HepG2 (cell line): ENCODE measurements at regions not wholly inside any gene's neighbourhood (a gene's known extent, or its start where the extent isn't known, plus 50 kb on each side); places are given as distances from the start of the nearest gene placed in this dataset.

Experiments used
- ATAC-seq: fragments of 200-7000 bp; cut with Tn5 transposase; 3 replicates; pipeline ENCODE4 v1.9.1; 2020; ENCODE audit warnings: mild to moderate bottlenecking, moderate library complexity
- BruUV-seq: library from RNA; stranded (reverse); fragments of 400-500 nt; replicated peaks from 2 replicates; lab custom pipeline; 2021; lab: Mats Ljungman, UMichigan
- CTCF ChIA-PET: fragments of 300-600 bp; formaldehyde crosslinking; extraction: SDS; loops from one replicate; lab custom pipeline; 2021; ENCODE audit warnings: low total read pairs, inconsistent platforms, low intra/inter-chr PET ratio; lab: Yijun Ruan, JAX
- POLR2A ChIA-PET: fragments of 350-600 bp; sonication (Branson Sonifier 250); formaldehyde crosslinking; loops from one replicate; lab custom pipeline; 2020; ENCODE audit warnings: antibody characterized with exemption, inconsistent platforms; lab: Yijun Ruan, JAX
- DNase-seq: peaks from one replicate; pipeline ENCODE4 v3.0.0-alpha.2; 2015; ENCODE audit warnings: low spot score
- FAIRE-seq: peaks from 3 replicates; lab custom pipeline; 2011; peaks lifted over from hg19 to GRCh38; lab: Jason Lieb, UNC
- H2AFZ ChIP-seq: one replicate; pipeline ENCODE4 v1.6.1; 2011; ENCODE audit warnings: low read length, inconsistent platforms
- H3K27ac ChIP-seq: fragments of 300-600 bp; 3 replicates; pipeline ENCODE4 v1.8.0; 2011; ENCODE audit warnings: mixed run types, mild to moderate bottlenecking, mixed read lengths, low read length, inconsistent platforms; ENCODE audit not compliant: insufficient read depth; ENCODE audit errors: extremely low read length
- H3K27me3 ChIP-seq, 2 experiments: fragments of 200-600 bp in 1 of 2; 2 replicates in 1 of 2; 3 replicates in 1 of 2; pipeline versions ENCODE4 v1.6.0 to v1.8.0; 2011; ENCODE audit warnings: low read length in 2 of 2, mild to moderate bottlenecking in 2 of 2, moderate library complexity in 2 of 2, inconsistent platforms in 1 of 2; ENCODE audit not compliant: insufficient read depth in 2 of 2, control insufficient read depth in 1 of 2
- H3K36me3 ChIP-seq, 2 experiments: fragments of 200-600 bp in 1 of 2; replicated peaks in 1 of 2; 2 replicates in 1 of 2; 3 replicates in 1 of 2; pipeline versions ENCODE4 v1.5.1 to v1.8.0; 2011; ENCODE audit warnings: low read length in 2 of 2, inconsistent platforms in 1 of 2; ENCODE audit not compliant: insufficient read depth in 2 of 2, control insufficient read depth in 1 of 2
- H3K4me1 ChIP-seq: 2 replicates; pipeline ENCODE4 v1.5.1; 2012; ENCODE audit warnings: low read length, inconsistent platforms; ENCODE audit not compliant: insufficient read depth
- H3K4me2 ChIP-seq: 2 replicates; pipeline ENCODE4 v1.6.0; 2011; ENCODE audit warnings: low read depth, low read length, inconsistent platforms
- H3K4me3 ChIP-seq, 3 experiments: fragments of 200-600 bp in 1 of 3; sonication (generic), shearing (Covaris generic) in 1 of 3; replicated peaks in 1 of 3; 2 replicates each; pipeline ENCODE4 v1.5.1; 2011 to 2016; ENCODE audit warnings: low read length in 3 of 3, inconsistent platforms in 2 of 3, low read depth in 2 of 3, mild to moderate bottlenecking in 2 of 3, control low read depth in 1 of 3, mixed read lengths in 1 of 3; ENCODE audit not compliant: insufficient read depth in 1 of 3
- H3K79me2 ChIP-seq: one replicate; pipeline ENCODE4 v1.6.1; 2011; ENCODE audit warnings: low read length, inconsistent platforms; ENCODE audit not compliant: insufficient read depth
- H3K9ac ChIP-seq: 2 replicates; pipeline ENCODE4 v1.6.0; 2011; ENCODE audit warnings: mild to moderate bottlenecking, low read depth, low read length, inconsistent platforms; ENCODE audit not compliant: insufficient read depth
- H3K9me3 ChIP-seq: 2 replicates; pipeline ENCODE4 v1.5.1; 2012; ENCODE audit warnings: mild to moderate bottlenecking, low read length
- H4K20me1 ChIP-seq: 2 replicates; pipeline ENCODE4 v1.6.0; 2011; ENCODE audit warnings: inconsistent platforms, mild to moderate bottlenecking, low read length, moderate library complexity; ENCODE audit not compliant: insufficient read depth
- MIXL1 ChIP-seq: IDR thresholded peaks from 2 replicates; pipeline ENCODE4 v1.6.1; 2016
- NFE2L2 ChIP-seq: fragments of 150-350 bp; IDR thresholded peaks from 2 replicates; pipeline ENCODE4 v1.6.1; 2014; ENCODE audit warnings: low read length
- PAF1 ChIP-seq: IDR thresholded peaks from 2 replicates; pipeline ENCODE4 v1.6.1; 2016; ENCODE audit warnings: missing genetic modification reagents, missing compliant biosample characterization
- WIZ ChIP-seq: sonication (generic); formaldehyde crosslinking; IDR thresholded peaks from 2 replicates; pipeline ENCODE4 v1.5.1; 2020; ENCODE audit warnings: mild to moderate bottlenecking, missing genetic modification reagents
- ZNF841 ChIP-seq: sonication (generic); formaldehyde crosslinking; IDR thresholded peaks from 2 replicates; pipeline ENCODE4 v1.8.1; 2023; ENCODE audit warnings: missing genetic modification reagents, borderline replicate concordance
- WGBS: methylation state at CpG from one replicate; pipeline ENCODE4 v1.1.6; 2017; ENCODE audit warnings: low lambda C conversion rate; 5-methylcytosine and 5-hydroxymethylcytosine counted together
- in situ Hi-C: cut with HindIII; loops from 2 replicates; pipeline ENCODE4 v1.10.0; 2017; ENCODE audit warnings: low pct_unique_long_range_greater_than_20kb; ENCODE audit not compliant: extremely low pct_ligation_motif_present
- intact Hi-C: fragments of 100-400 bp; cut with micrococcal nuclease; formaldehyde crosslinking; loops from one replicate; pipeline ENCODE4 v1.10.0; 2022; ENCODE audit not compliant: unreplicated experiment
- TF ChIP-seq, protein P1 (sequence below): fragments of 450-650 bp; IDR thresholded peaks from 2 replicates; pipeline ENCODE4 v1.6.1; 2016
- TF ChIP-seq, protein P2 (sequence below): sonication (generic); formaldehyde crosslinking; conservative IDR thresholded peaks from 2 replicates; pipeline ENCODE4 v1.4.0; 2020; ENCODE audit warnings: missing genetic modification reagents

DNA sequence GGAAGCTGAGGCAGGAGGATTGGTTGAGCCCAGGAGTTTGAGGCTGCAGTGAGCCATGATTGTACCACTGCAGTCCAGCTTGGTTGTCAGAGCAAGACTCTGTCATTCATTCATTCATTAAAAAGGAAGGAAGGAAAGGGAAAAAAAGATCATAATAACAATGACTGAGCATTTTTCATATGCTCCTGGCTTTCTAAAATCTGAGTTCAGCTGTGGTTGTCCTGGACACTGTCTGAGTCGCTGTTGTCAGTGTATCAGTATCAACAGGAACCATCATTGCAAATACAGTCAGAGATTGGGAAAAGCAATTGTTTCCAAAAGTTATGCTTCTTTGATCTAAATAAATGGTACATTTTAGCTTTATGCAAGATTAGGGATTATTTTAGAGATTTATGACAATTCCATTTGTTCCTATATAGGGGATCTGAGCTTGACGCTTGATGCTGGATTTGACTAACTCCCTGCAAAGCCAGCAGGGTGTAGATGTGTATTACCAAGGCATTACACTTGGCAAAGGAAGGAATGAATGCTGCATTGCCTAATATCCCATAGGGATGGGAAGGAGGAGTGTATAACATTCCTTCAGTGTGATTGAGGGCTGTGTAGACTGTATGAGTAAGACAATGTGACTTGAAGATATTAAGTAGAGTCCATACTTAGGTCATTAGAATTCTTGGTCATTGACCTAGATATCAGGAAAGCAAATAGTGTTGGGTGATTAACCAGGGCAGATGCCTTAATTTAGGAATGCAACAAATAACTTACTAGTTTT is 100.2 kb downstream of the DISP1 start:
- DNase-seq (no peak), ATAC-seq (no peak), FAIRE-seq (no peak)
- no peak for TF ChIP-seq MIXL1 (CRISPR knock-in tag)
- 0 out of 2 replicates have a peak, but pooled peaks have one; percentile 50 for TF ChIP-seq NFE2L2
- TF ChIP-seq, protein P1, sequence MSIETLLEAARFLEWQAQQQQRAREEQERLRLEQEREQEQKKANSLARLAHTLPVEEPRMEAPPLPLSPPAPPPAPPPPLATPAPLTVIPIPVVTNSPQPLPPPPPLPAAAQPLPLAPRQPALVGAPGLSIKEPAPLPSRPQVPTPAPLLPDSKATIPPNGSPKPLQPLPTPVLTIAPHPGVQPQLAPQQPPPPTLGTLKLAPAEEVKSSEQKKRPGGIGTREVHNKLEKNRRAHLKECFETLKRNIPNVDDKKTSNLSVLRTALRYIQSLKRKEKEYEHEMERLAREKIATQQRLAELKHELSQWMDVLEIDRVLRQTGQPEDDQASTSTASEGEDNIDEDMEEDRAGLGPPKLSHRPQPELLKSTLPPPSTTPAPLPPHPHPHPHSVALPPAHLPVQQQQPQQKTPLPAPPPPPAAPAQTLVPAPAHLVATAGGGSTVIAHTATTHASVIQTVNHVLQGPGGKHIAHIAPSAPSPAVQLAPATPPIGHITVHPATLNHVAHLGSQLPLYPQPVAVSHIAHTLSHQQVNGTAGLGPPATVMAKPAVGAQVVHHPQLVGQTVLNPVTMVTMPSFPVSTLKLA: no peak
- TF ChIP-seq, protein P2, sequence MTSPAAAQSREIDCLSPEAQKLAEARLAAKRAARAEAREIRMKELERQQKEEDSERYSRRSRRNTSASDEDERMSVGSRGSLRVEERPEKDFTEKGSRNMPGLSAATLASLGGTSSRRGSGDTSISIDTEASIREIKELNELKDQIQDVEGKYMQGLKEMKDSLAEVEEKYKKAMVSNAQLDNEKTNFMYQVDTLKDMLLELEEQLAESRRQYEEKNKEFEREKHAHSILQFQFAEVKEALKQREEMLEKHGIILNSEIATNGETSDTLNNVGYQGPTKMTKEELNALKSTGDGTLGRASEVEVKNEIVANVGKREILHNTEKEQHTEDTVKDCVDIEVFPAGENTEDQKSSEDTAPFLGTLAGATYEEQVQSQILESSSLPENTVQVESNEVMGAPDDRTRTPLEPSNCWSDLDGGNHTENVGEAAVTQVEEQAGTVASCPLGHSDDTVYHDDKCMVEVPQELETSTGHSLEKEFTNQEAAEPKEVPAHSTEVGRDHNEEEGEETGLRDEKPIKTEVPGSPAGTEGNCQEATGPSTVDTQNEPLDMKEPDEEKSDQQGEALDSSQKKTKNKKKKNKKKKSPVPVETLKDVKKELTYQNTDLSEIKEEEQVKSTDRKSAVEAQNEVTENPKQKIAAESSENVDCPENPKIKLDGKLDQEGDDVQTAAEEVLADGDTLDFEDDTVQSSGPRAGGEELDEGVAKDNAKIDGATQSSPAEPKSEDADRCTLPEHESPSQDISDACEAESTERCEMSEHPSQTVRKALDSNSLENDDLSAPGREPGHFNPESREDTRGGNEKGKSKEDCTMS (CRISPR knock-in tag): no peak
- TF ChIP-seq WIZ: no peak
- no peak for TF ChIP-seq PAF1 (CRISPR knock-in tag)
- no peak for TF ChIP-seq ZNF841 (CRISPR knock-in tag)
- ChIA-PET POLR2A (no interaction called here), CTCF (no interaction called here)
- intact Hi-C loops: no loop called here
- H3K9ac ChIP-seq: no peak overlapping the region
- H3K9me3 ChIP-seq: peaks cover 6% of the 10 kb centered on the region; the same call in 1 of the 2 replicates
- no peak overlapping the region for H3K4me2 ChIP-seq
- no TSS peak for BruUV-seq
- no peaks in the 10 kb centered on the region for H4K20me1 ChIP-seq
- no peaks in the 10 kb centered on the region for H3K36me3 ChIP-seq
- in situ Hi-C loops: no loop called here
- no peak overlapping the region for H3K27ac ChIP-seq
- no peaks in the 10 kb centered on the region for H3K4me1 ChIP-seq
- no peaks in the 10 kb centered on the region for H3K79me2 ChIP-seq
- H3K4me3 ChIP-seq: no peak overlapping the region
- no peak overlapping the region for H2AFZ ChIP-seq
- 98% methylated on average over 2 of the region's 2 CpGs for WGBS
- no peaks in the 10 kb centered on the region for H3K27me3 ChIP-seq
